Progenitor cell of endocrine pancreas (in vitro differentiated cells): ENCODE measurements at regions not wholly inside any gene's neighbourhood (a gene's known extent, or its start where the extent isn't known, plus 50 kb on each side); places are given as distances from the start of the nearest gene placed in this dataset.

Experiments used
- DNase-seq: peaks from one replicate; pipeline ENCODE4 v3.0.0; 2021; ENCODE audit warnings: low spot score; ENCODE audit not compliant: unreplicated experiment
- H3K27ac Mint-ChIP-seq: 2 replicates; pipeline ENCODE4 v1.8.0; 2021; ENCODE audit warnings: mild to moderate bottlenecking, moderate library complexity, mixed read lengths
- H3K27me3 Mint-ChIP-seq: 2 replicates; pipeline ENCODE4 v1.8.0; 2021; ENCODE audit warnings: mixed read lengths
- H3K36me3 Mint-ChIP-seq: 2 replicates; pipeline ENCODE4 v1.8.0; 2022; ENCODE audit warnings: mixed read lengths; ENCODE audit not compliant: insufficient read depth
- H3K4me1 Mint-ChIP-seq: 2 replicates; pipeline ENCODE4 v1.8.0; 2021; ENCODE audit warnings: low read depth, mixed read lengths
- H3K4me3 Mint-ChIP-seq: 2 replicates; pipeline ENCODE4 v1.8.0; 2021; ENCODE audit warnings: low read depth, mild to moderate bottlenecking, moderate library complexity, mixed read lengths
- H3K9me3 Mint-ChIP-seq: 2 replicates; pipeline ENCODE4 v1.8.0; 2021; ENCODE audit warnings: low read depth, mixed read lengths
- CTCF ChIP-seq: fragments of 200-600 bp; sonication (generic); IDR thresholded peaks from one replicate; pipeline ENCODE4 v1.5.0; 2021; ENCODE audit warnings: antibody characterized with exemption, mild to moderate bottlenecking; ENCODE audit not compliant: unreplicated experiment

GRCh38 chr3:106293161-106293560 is 424.3 kb upstream of the CBLB start:
- no peak for TF ChIP-seq CTCF
- no peaks in the 10 kb centered on the region for H3K9me3 Mint-ChIP-seq

DNA sequence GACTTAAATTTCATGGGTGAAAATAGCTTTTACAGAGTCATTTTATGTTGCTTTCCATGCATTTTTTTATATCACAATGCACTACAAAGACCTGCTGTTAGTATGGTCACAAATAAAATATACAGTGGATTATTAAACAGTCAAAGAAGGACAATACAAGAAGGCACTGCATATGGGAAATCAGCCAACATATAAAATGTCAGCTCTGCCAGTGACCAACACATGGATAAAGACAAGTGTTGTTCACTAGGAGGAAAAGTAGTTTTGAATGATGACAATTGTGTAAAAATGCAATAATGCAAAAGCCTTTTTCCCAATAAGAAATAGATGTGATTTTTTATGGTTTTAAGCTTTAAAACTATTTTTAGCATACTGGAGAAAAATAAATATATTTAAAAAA is 425.3 kb upstream of the CBLB start:
- DNase-seq, result no peak
- no peak for TF ChIP-seq CTCF

More at GRCh38 chr3:106293161-106293560, 424.3 kb upstream of the CBLB start:
- Mint-ChIP-seq H3K4me1 (peaks cover 4% of the 10 kb centered on the region), H3K36me3 (no peaks in the 10 kb centered on the region), H3K27ac (no peak overlapping the region), H3K27me3 (no peaks in the 10 kb centered on the region), H3K4me3 (no peak overlapping the region)
- no peak for DNase-seq

GRCh38 chr3:106296062-106296461 is 427.2 kb upstream of the CBLB start:
- H3K4me3 Mint-ChIP-seq, result no peak overlapping the region
- no peaks in the 10 kb centered on the region for H3K27me3 Mint-ChIP-seq
- peak overlapping the region; percentile 6 for H3K27ac Mint-ChIP-seq
- no peak for DNase-seq
- no peak for TF ChIP-seq CTCF
- no peaks in the 10 kb centered on the region for H3K9me3 Mint-ChIP-seq
- no peaks in the 10 kb centered on the region for H3K36me3 Mint-ChIP-seq
- H3K4me1 Mint-ChIP-seq, result peaks cover 4% of the 10 kb centered on the region

More for the DNA sequence above, 425.3 kb upstream of the CBLB start:
- Mint-ChIP-seq H3K4me3 (no peak overlapping the region), H3K27ac (no peak overlapping the region), H3K4me1 (peaks cover 4% of the 10 kb centered on the region), H3K27me3 (no peaks in the 10 kb centered on the region), H3K9me3 (no peaks in the 10 kb centered on the region), H3K36me3 (no peaks in the 10 kb centered on the region)

DNA sequence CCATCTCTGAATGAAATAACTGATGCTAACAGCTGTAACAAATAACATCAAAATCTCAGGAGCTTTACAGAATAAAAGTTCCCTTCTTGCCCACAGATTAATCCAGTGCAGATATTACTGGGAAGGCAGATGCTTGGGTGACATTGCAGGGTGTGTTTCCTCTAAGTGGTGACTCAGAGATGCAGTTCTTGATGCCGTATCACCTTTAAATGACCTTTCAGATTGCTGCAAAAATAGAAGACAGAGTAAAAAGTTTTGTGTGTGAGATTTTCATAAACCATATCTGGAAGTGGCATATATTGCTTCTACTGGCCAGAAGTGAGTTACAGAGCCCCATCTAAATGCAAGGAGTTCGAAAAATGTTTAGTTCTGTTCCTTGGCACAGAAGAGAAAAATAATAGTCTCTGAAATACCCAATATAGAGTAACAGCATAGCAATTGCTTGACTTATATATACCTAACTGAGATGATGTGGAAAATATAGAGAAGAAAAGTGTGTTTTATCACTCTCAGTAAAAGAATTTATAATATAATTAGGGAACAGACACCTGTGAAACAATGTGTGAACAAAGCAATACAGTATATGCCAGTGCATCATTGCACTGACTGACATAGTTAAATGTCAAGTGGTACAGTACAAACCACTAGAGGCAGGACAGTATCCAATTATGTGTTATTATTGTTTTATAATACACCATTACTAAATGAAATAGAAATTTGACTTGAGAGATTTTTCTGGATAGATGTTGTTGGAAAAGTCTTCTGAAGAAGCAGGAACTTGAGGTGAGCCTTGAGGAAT is 430.7 kb upstream of the CBLB start:
- TF ChIP-seq CTCF, result no peak
- no peaks in the 10 kb centered on the region for H3K36me3 Mint-ChIP-seq
- H3K4me3 Mint-ChIP-seq, result no peak overlapping the region
- H3K27me3 Mint-ChIP-seq, result no peaks in the 10 kb centered on the region
- H3K27ac Mint-ChIP-seq, result no peak overlapping the region
- H3K9me3 Mint-ChIP-seq, result no peaks in the 10 kb centered on the region
- DNase-seq, result no peak
- H3K4me1 Mint-ChIP-seq, result peaks cover 4% of the 10 kb centered on the region

GRCh38 chr3:106302451-106303221 is 433.8 kb upstream of the CBLB start:
- Mint-ChIP-seq H3K9me3 (no peaks in the 10 kb centered on the region), H3K27ac (no peak overlapping the region), H3K4me1 (no peaks in the 10 kb centered on the region), H3K36me3 (no peaks in the 10 kb centered on the region), H3K27me3 (no peaks in the 10 kb centered on the region), H3K4me3 (no peak overlapping the region)
- TF ChIP-seq CTCF, result no peak
- DNase-seq, result no peak
